ENCODE measurements at regions not wholly inside any gene's neighbourhood (a gene's known extent, or its start where the extent isn't known, plus 50 kb on each side); places are given as distances from the start of the nearest gene placed in this dataset.

- 57% methylated on average over 4 of the region's 5 CpGs for WGBS (ENCODE audit: insufficient coverage, insufficient replicate concordance, low lambda C conversion rate, missing lambda C conversion rate)
- no peaks in the 10 kb centered on the region for H3K36me3 ChIP-seq (ENCODE audit: control insufficient read depth in 2 of 2, insufficient read depth in 2 of 2, low read length in 1 of 2)
- no TSS peak for BruUV-seq (replicated peaks)
- H3K9me3 ChIP-seq (replicated peaks; ENCODE audit: control insufficient read depth, insufficient read depth, low read length) = no peaks in the 10 kb centered on the region
- no peaks in the 10 kb centered on the region for H3K4me1 ChIP-seq (ENCODE audit: control insufficient read depth, insufficient read depth, low read length)
- no peak overlapping the region for H3K4me2 ChIP-seq (ENCODE audit: control insufficient read depth, insufficient read depth)
- intact Hi-C loops (cut with micrococcal nuclease; ENCODE audit: unreplicated experiment) (no loop called here), in situ Hi-C loops (cut with MboI) (no loop called here)
- no peaks in the 10 kb centered on the region for H3K27me3 ChIP-seq (replicated peaks in 1 of 2; ENCODE audit: control insufficient read depth in 2 of 2, insufficient read depth in 2 of 2, low read length in 1 of 2)
- no peak overlapping the region for H3K4me3 ChIP-seq
- DNase-seq (ENCODE audit: low read depth, low spot score) = no peak
- SMC1A ChIA-PET (ENCODE audit: uncharacterized antibody, unreplicated experiment) = interaction anchor here (0.5 kb wide), 1 partner anchor 30 kb away, joined by 3 read pairs; no protein-coding TSS in a partner anchor
- no peak overlapping the region for H3K27ac ChIP-seq (ENCODE audit: control insufficient read depth, insufficient read depth)
- RAD21 ChIA-PET (ENCODE audit: unreplicated experiment) = no interaction called here
- TF ChIP-seq KAT2A (conservative IDR thresholded peaks at IDR 0.05; ENCODE audit: control insufficient read depth, low read depth, low read length) (no peak), RB1 (IDR thresholded peaks at IDR 0.05; ENCODE audit: borderline replicate concordance) (no peak), KDM1A (IDR thresholded peaks at IDR 0.05; ENCODE audit: borderline replicate concordance) (no peak), LARP7 (IDR thresholded peaks at IDR 0.05) (no peak), E2F8 (IDR thresholded peaks at IDR 0.05; ENCODE audit: low read depth, partially characterized antibody) (no peak), ZBED1 (IDR thresholded peaks at IDR 0.05; ENCODE audit: borderline replicate concordance) (no peak), CREM (IDR thresholded peaks at IDR 0.05; ENCODE audit: low read depth) (no peak), JUNB (IDR thresholded peaks at IDR 0.05) (no peak), YY1 (IDR thresholded peaks at IDR 0.05; ENCODE audit: low read depth, low read length) (no peak), STAT3 (IDR thresholded peaks at IDR 0.05; ENCODE audit: low read depth, low read length) (no peak), ZBTB4 (CRISPR knock-in tag; IDR thresholded peaks at IDR 0.05) (no peak), ZNF384 (IDR thresholded peaks at IDR 0.05; ENCODE audit: borderline replicate concordance, low read depth, low read length) (no peak), BHLHE40 (IDR thresholded peaks at IDR 0.05; ENCODE audit: borderline replicate concordance in 1 of 2, low read depth in 2 of 2, low read length in 1 of 2) (no peak), HCFC1 (IDR thresholded peaks at IDR 0.05; ENCODE audit: low read length) (no peak)
- no peak overlapping the region for H2AFZ ChIP-seq (ENCODE audit: control insufficient read depth, low read depth, low read length)
- CTCF ChIA-PET = interaction anchor here (1.4 kb wide), 1 partner anchor 13 kb away, joined by 3 read pairs; no protein-coding TSS in a partner anchor
- ATAC-seq = no peak
- no peaks in the 10 kb centered on the region for H3K79me2 ChIP-seq (ENCODE audit: control insufficient read depth, insufficient read depth, low read length)
- FAIRE-seq = no peak
- no peak overlapping the region for H3K9ac ChIP-seq (ENCODE audit: control insufficient read depth, insufficient read depth, low read length)
- no peaks in the 10 kb centered on the region for H4K20me1 ChIP-seq (ENCODE audit: control insufficient read depth, insufficient read depth)
- POLR2A ChIA-PET = no interaction called here
Measured at GRCh38 chr1:72635719-72636118, 353.4 kb upstream of the NEGR1 start.
